Heart right ventricle (tissue), 16 donors: ENCODE measurements at regions not wholly inside any gene's neighbourhood (a gene's known extent, or its start where the extent isn't known, plus 50 kb on each side); places are given as distances from the start of the nearest gene placed in this dataset.

ENCODE experiments used
- ATAC-seq, 8 donors: fragments of 200-7000 bp; cut with Tn5 transposase; one replicate each; pipeline ENCODE4 v1.9.1; 2020; ENCODE audit warnings: mild to moderate bottlenecking in 8 of 8, moderate library complexity in 8 of 8, moderate number of reproducible peaks in 1 of 8
- DNase-seq, 2 donors: peaks; one replicate each; pipeline ENCODE4 v3.0.0-alpha.2; 2020
- H3K27ac ChIP-seq, 10 donors: fragments of 200-600 bp; sonication (generic) in 2 of 10; one replicate each; pipeline versions ENCODE4 v1.5.0 to v1.8.0; 2020 to 2022; ENCODE audit warnings: mild to moderate bottlenecking in 3 of 10
- H3K27me3 ChIP-seq, 7 donors: fragments of 200-600 bp; one replicate each; pipeline ENCODE4 v1.8.0; 2021 to 2022; ENCODE audit warnings: mild to moderate bottlenecking in 2 of 7
- H3K36me3 ChIP-seq, 9 donors: fragments of 200-600 bp; sonication (generic) in 1 of 9; one replicate each; pipeline versions ENCODE4 v1.5.0 to v1.8.0; 2020 to 2022; ENCODE audit warnings: mild to moderate bottlenecking in 2 of 9
- H3K4me1 ChIP-seq, 9 donors: fragments of 200-600 bp; sonication (generic) in 1 of 9; one replicate each; pipeline versions ENCODE4 v1.5.0 to v1.8.0; 2020 to 2022; ENCODE audit warnings: mild to moderate bottlenecking in 4 of 9
- H3K4me3 ChIP-seq, 10 donors: fragments of 200-600 bp; sonication (generic) in 2 of 10; one replicate each; pipeline versions ENCODE4 v1.5.0 to v1.8.0; 2020 to 2022; ENCODE audit warnings: mild to moderate bottlenecking in 7 of 10, moderate library complexity in 2 of 10
- H3K9me3 ChIP-seq, 11 donors: fragments of 200-600 bp in 10 of 11; sonication (generic) in 2 of 11; one replicate each; pipeline versions ENCODE4 v1.5.0 to v1.8.0; 2013 to 2022; ENCODE audit warnings: mild to moderate bottlenecking in 2 of 11, control low read depth in 1 of 11, moderate library complexity in 1 of 11
- CTCF ChIP-seq, 9 donors: fragments of 200-600 bp; sonication (generic) in 2 of 9; IDR thresholded peaks; one replicate each; pipeline versions ENCODE4 v1.5.0 to v1.8.0; 2021 to 2022; ENCODE audit warnings: antibody characterized with exemption in 9 of 9, mild to moderate bottlenecking in 5 of 9, moderate library complexity in 1 of 9
- WGBS, 2 donors: extraction: QIAGEN DNeasy Blood & Tissue Kit; methylation state at CpG; one replicate each; pipeline ENCODE4 v1.1.7; 2013; ENCODE audit warnings: inconsistent platforms in 1 of 2; 5-methylcytosine and 5-hydroxymethylcytosine counted together
- intact Hi-C, 10 donors: fragments of 100-400 bp; cut with DNase I; formaldehyde crosslinking; loops; one replicate each; pipeline versions ENCODE4 v1.11.1 to v1.14.2; 2022
- donor health status: Arrhythmogenic right ventricular cardiomyopathy.
- donor health status: ischemic (EF 13 %, LVEDD 7.1; RV severe dilation, severe dysfunction).
- donor health status: healthy with polysubstance abuse.
- donor health status: DM: no; HTN: yes; CAD: no.
- donor health status: DM: no; HTN: no; CAD: no.
- donor health status: ischemic (EF 25% LVEDD 6.9; RV normal size, moderate dysfunction).
- donor health status: ischemic (EF 25% LVEDD 5.7; RV mildly dilated, moderate dysfunction).
- donor health status: healthy.
- donor health status: DM: yes; HTN: yes; CAD: no.
- donor health status: Ischemic cardiomyopathy.
- donor health status: ischemic (EF 35%, LVEDD 5.7; RV mildly dilated, moderate dysfunction).
- donor health status: nonischemic (EF 11% LVEDD 7.7; RV severe dilation, severe dysfunction).
- donor health status: DM: yes; HTN: yes; CAD: no.
- donor health status: PGD.
- donor health status: ischemic (EF 29% LVEDD 5.4; RV normal size, mild dysfunction).
- donor health status: nonischemic (EF 23%, LVEDD 6.1; RV moderate dilation, normal function).

GRCh38 chr11:81866896-81867295 lies 866.8 kb downstream of the FAM181B start:
- WGBS, 2 donors, result 85 to 91% methylated on average over 2 of the region's 2 CpGs
- DNase-seq, result no peak
- H3K4me1 ChIP-seq, result no peaks in the 10 kb centered on the region
- ATAC-seq, result no peak
- H3K4me3 ChIP-seq, result no peak overlapping the region
- no peak overlapping the region for H3K27ac ChIP-seq
- no peaks in the 10 kb centered on the region for H3K36me3 ChIP-seq
- no peaks in the 10 kb centered on the region for H3K9me3 ChIP-seq
- TF ChIP-seq CTCF (IDR thresholded peaks at IDR 0.05), result no peak
- intact Hi-C loops, result no loop called here
- no peaks in the 10 kb centered on the region for H3K27me3 ChIP-seq

DNA sequence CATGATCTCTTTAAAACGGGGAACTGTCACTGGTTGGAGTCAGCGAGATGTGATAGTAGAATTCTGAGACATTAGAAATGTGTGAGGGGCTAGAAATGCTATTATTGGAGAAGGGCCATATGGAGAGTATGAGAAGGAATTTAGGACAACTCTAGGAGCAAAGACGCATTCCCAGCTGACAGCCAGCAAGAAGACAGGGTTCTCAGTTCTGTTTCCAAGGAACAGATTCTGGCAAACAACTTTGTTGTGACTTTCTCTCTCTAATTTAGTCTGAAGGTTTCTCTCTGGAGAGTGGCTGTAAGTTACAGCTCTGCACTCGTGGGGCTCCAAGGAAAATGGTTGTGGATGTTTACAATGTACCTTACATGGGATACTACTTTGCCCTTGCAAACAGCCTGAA lies 876.3 kb downstream of the FAM181B start:
- 46 to 51% methylated on average over 4 of the region's 4 CpGs for WGBS, 2 donors
- Histone ChIP-seq H3K4me1 (no peaks in the 10 kb centered on the region), H3K9me3 (peaks cover 0 to 5% (median 0%) of the 10 kb centered on the region in 11 donors), H3K27me3 (no peaks in the 10 kb centered on the region), H3K36me3 (no peaks in the 10 kb centered on the region), H3K4me3 (no peak overlapping the region), H3K27ac (no peak overlapping the region)
- TF ChIP-seq CTCF (IDR thresholded peaks at IDR 0.05), result no peak
- intact Hi-C loops, result no loop called here
- no peak for ATAC-seq
- DNase-seq, result no peak

- DNase-seq (no peak), ATAC-seq (no peak)
- no peaks in the 10 kb centered on the region for H3K36me3 ChIP-seq
- no peak overlapping the region for H3K27ac ChIP-seq
- H3K9me3 ChIP-seq, result peaks cover 0 to 2% (median 0%) of the 10 kb centered on the region in 11 donors
- no peaks in the 10 kb centered on the region for H3K27me3 ChIP-seq
- intact Hi-C loops, result no loop called here
- no peak overlapping the region for H3K4me3 ChIP-seq
- WGBS, 2 donors, result 58 to 66% methylated on average over 1 of the region's 1 CpG
- no peak for TF ChIP-seq CTCF (IDR thresholded peaks at IDR 0.05)
- no peaks in the 10 kb centered on the region for H3K4me1 ChIP-seq
Observed at GRCh38 chr11:81853791-81854190, 879.9 kb downstream of the FAM181B start.

DNA sequence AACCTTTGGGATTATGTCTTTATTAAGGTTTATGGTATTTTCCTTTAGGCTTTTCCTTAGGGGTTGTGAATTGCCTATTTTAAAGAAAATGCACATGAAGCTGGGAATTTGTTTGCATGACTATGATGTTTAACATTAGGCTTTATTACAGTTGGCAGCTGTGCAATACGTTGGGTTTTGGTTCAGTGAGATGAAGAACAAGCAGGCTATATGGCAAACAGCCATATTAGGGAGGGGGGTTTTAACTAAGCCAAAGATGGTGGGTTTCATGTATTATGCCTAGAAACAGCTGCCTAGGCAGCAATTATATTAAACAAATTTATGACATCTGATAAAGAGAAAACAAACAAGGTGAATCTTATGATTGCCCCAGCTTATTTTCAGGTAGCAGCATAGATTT lies 880.8 kb downstream of the FAM181B start:
- 58 to 59% methylated on average over 1 of the region's 1 CpG for WGBS, 2 donors
- no peak for ATAC-seq
- TF ChIP-seq CTCF (IDR thresholded peaks at IDR 0.05), result no peak
- H3K4me1 ChIP-seq, result no peaks in the 10 kb centered on the region
- H3K27me3 ChIP-seq, result no peaks in the 10 kb centered on the region
- no peaks in the 10 kb centered on the region for H3K9me3 ChIP-seq
- no peak overlapping the region for H3K27ac ChIP-seq
- H3K4me3 ChIP-seq, result no peak overlapping the region
- no peak for DNase-seq
- no peaks in the 10 kb centered on the region for H3K36me3 ChIP-seq
- intact Hi-C loops, result no loop called here

DNA sequence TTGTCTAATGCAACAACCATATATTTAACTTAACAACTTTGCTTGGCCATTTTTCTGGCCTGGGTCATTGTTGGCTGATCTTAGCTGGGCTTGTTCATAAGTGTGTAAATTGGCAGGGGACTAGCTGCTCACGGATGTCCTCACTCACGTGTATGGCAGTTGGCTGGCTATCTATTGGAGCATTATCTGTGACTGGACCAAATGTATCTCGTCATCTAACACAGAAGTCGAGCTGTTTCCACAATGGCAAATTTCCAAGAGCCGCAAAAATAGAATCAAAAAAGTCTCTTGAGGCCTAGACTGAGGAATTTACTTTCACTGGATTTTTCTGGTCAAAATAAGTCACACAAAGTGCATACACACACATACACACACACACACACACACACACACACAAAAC lies 893.3 kb downstream of the FAM181B start:
- H3K9me3 ChIP-seq, result peaks cover 0 to 10% (median 0%) of the 10 kb centered on the region in 11 donors
- no peaks in the 10 kb centered on the region for H3K27me3 ChIP-seq
- no peak overlapping the region for H3K27ac ChIP-seq
- no peak overlapping the region for H3K4me3 ChIP-seq
- no peaks in the 10 kb centered on the region for H3K36me3 ChIP-seq
- H3K4me1 ChIP-seq, result no peaks in the 10 kb centered on the region
- peak in 1 of 8 donors; percentile 45 for ATAC-seq
- WGBS, 2 donors, result 28 to 38% methylated on average over 5 of the region's 5 CpGs
- intact Hi-C loops, result no loop called here
- DNase-seq, result peak in 1 of 2 donors; percentile 5
- TF ChIP-seq CTCF (IDR thresholded peaks at IDR 0.05), result no peak
